ENCODE measurements at regions not wholly inside any gene's neighbourhood (a gene's known extent, or its start where the extent isn't known, plus 50 kb on each side); places are given as distances from the start of the nearest gene placed in this dataset.

GRCh38 chr5:143761663-143762062 is 50.3 kb upstream of the HMHB1 start:
- no peak overlapping the region for H3K9ac ChIP-seq (ENCODE audit: low read length in 3 of 3)
- H3K4me3 ChIP-seq (ENCODE audit: low read length in 3 of 3), result no peak overlapping the region
- intact Hi-C loops (cut with DNase I), result no loop called here
- no peak for TF ChIP-seq CTCF (IDR thresholded peaks at IDR 0.05; ENCODE audit: borderline replicate concordance, extremely low read depth, insufficient read depth)
- FAIRE-seq (no peak), DNase-seq (no peak)
- no peaks in the 10 kb centered on the region for H3K36me3 ChIP-seq (ENCODE audit: control insufficient read depth in 2 of 3, insufficient read depth in 3 of 3, low read length in 3 of 3)
- no peaks in the 10 kb centered on the region for H3K9me3 ChIP-seq (ENCODE audit: control insufficient read depth in 2 of 3, insufficient read depth in 1 of 3, low read length in 3 of 3)
- no peaks in the 10 kb centered on the region for H3K27me3 ChIP-seq (ENCODE audit: control insufficient read depth, insufficient read depth, low read length)
- no peaks in the 10 kb centered on the region for H3K4me1 ChIP-seq (ENCODE audit: control insufficient read depth in 2 of 3, insufficient read depth in 2 of 3, low read depth in 1 of 3, low read length in 3 of 3)
- H3K27ac ChIP-seq (ENCODE audit: low read depth in 2 of 2, low read length in 2 of 2), result no peak overlapping the region

GRCh38 chr5:143760755-143761154 is 51.2 kb upstream of the HMHB1 start:
- FAIRE-seq (no peak), DNase-seq (no peak)
- Histone ChIP-seq H3K27me3 (ENCODE audit: control insufficient read depth, insufficient read depth, low read length) (no peaks in the 10 kb centered on the region), H3K36me3 (ENCODE audit: control insufficient read depth in 2 of 3, insufficient read depth in 3 of 3, low read length in 3 of 3) (no peaks in the 10 kb centered on the region), H3K9me3 (ENCODE audit: control insufficient read depth in 2 of 3, insufficient read depth in 1 of 3, low read length in 3 of 3) (no peaks in the 10 kb centered on the region), H3K4me3 (ENCODE audit: low read length in 3 of 3) (no peak overlapping the region), H3K27ac (ENCODE audit: low read depth in 2 of 2, low read length in 2 of 2) (no peak overlapping the region), H3K9ac (ENCODE audit: low read length in 3 of 3) (no peak overlapping the region), H3K4me1 (ENCODE audit: control insufficient read depth in 2 of 3, insufficient read depth in 2 of 3, low read depth in 1 of 3, low read length in 3 of 3) (no peaks in the 10 kb centered on the region)
- no peak for TF ChIP-seq CTCF (IDR thresholded peaks at IDR 0.05; ENCODE audit: borderline replicate concordance, extremely low read depth, insufficient read depth)
- intact Hi-C loops (cut with DNase I), result no loop called here

GRCh38 chr5:143760131-143760505 is 51.8 kb upstream of the HMHB1 start:
- Histone ChIP-seq H3K36me3 (ENCODE audit: control insufficient read depth in 2 of 3, insufficient read depth in 3 of 3, low read length in 3 of 3) (no peaks in the 10 kb centered on the region), H3K4me3 (ENCODE audit: low read length in 3 of 3) (no peak overlapping the region), H3K27me3 (ENCODE audit: control insufficient read depth, insufficient read depth, low read length) (no peaks in the 10 kb centered on the region), H3K27ac (ENCODE audit: low read depth in 2 of 2, low read length in 2 of 2) (no peak overlapping the region), H3K9me3 (ENCODE audit: control insufficient read depth in 2 of 3, insufficient read depth in 1 of 3, low read length in 3 of 3) (no peaks in the 10 kb centered on the region), H3K9ac (ENCODE audit: low read length in 3 of 3) (no peak overlapping the region), H3K4me1 (ENCODE audit: control insufficient read depth in 2 of 3, insufficient read depth in 2 of 3, low read depth in 1 of 3, low read length in 3 of 3) (no peaks in the 10 kb centered on the region)
- TF ChIP-seq CTCF (IDR thresholded peaks at IDR 0.05; ENCODE audit: borderline replicate concordance, extremely low read depth, insufficient read depth), result no peak
- intact Hi-C loops (cut with DNase I), result no loop called here
- DNase-seq (no peak), FAIRE-seq (no peak)

GRCh38 chr5:143759396-143760130 is 52.4 kb upstream of the HMHB1 start:
- Histone ChIP-seq H3K4me1 (ENCODE audit: control insufficient read depth in 2 of 3, insufficient read depth in 2 of 3, low read depth in 1 of 3, low read length in 3 of 3) (no peaks in the 10 kb centered on the region), H3K4me3 (ENCODE audit: low read length in 3 of 3) (no peak overlapping the region), H3K9me3 (ENCODE audit: control insufficient read depth in 2 of 3, insufficient read depth in 1 of 3, low read length in 3 of 3) (no peaks in the 10 kb centered on the region), H3K9ac (ENCODE audit: low read length in 3 of 3) (no peak overlapping the region), H3K36me3 (ENCODE audit: control insufficient read depth in 2 of 3, insufficient read depth in 3 of 3, low read length in 3 of 3) (no peaks in the 10 kb centered on the region), H3K27ac (ENCODE audit: low read depth in 2 of 2, low read length in 2 of 2) (no peak overlapping the region), H3K27me3 (ENCODE audit: control insufficient read depth, insufficient read depth, low read length) (no peaks in the 10 kb centered on the region)
- TF ChIP-seq CTCF (IDR thresholded peaks at IDR 0.05; ENCODE audit: borderline replicate concordance, extremely low read depth, insufficient read depth), result no peak
- intact Hi-C loops (cut with DNase I), result no loop called here
- no peak for FAIRE-seq
- DNase-seq, result no peak

Data from kidney (tissue), 13 donors.